KMS-11 (cell line): ENCODE measurements at regions not wholly inside any gene's neighbourhood (a gene's known extent, or its start where the extent isn't known, plus 50 kb on each side); places are given as distances from the start of the nearest gene placed in this dataset.

Experiments
- H2AFZ ChIP-seq: fragments of 200-600 bp; sonication (generic); 2 replicates; pipeline ENCODE4 v1.6.1; 2016; ENCODE audit warnings: antibody characterized with exemption, mixed run types, low read depth
- H3K27ac ChIP-seq: fragments of 200-600 bp; sonication (generic); 2 replicates; pipeline ENCODE4 v1.6.1; 2016; ENCODE audit warnings: mild to moderate bottlenecking, mixed run types
- H3K27me3 ChIP-seq: fragments of 200-600 bp; sonication (generic); 2 replicates; pipeline ENCODE4 v1.6.1; 2017; ENCODE audit warnings: mild to moderate bottlenecking, low read depth, mixed run types, moderate library complexity; ENCODE audit not compliant: insufficient read depth
- H3K36me3 ChIP-seq: fragments of 200-600 bp; sonication (generic); 2 replicates; pipeline ENCODE4 v1.6.1; 2017; ENCODE audit warnings: mild to moderate bottlenecking, mixed run types; ENCODE audit not compliant: insufficient read depth
- H3K4me1 ChIP-seq: fragments of 200-600 bp; sonication (generic); 2 replicates; pipeline ENCODE4 v1.6.1; 2016; ENCODE audit warnings: mild to moderate bottlenecking, low read depth, mixed run types; ENCODE audit not compliant: poor library complexity, severe bottlenecking
- H3K4me2 ChIP-seq: fragments of 200-600 bp; sonication (generic); 2 replicates; pipeline ENCODE4 v1.7.0; 2016; ENCODE audit warnings: mild to moderate bottlenecking, mixed run types
- H3K4me3 ChIP-seq: fragments of 200-600 bp; sonication (generic); IDR thresholded peaks from 2 replicates; pipeline ENCODE4 v1.6.1; 2017; ENCODE audit warnings: low read depth, low read length, mixed read lengths; ENCODE audit not compliant: insufficient read depth
- H3K79me2 ChIP-seq: fragments of 200-600 bp; sonication (generic); 2 replicates; pipeline ENCODE4 v1.6.1; 2016; ENCODE audit warnings: low read depth, mixed run types; ENCODE audit not compliant: insufficient read depth
- H3K9ac ChIP-seq: fragments of 200-600 bp; sonication (generic); 2 replicates; pipeline ENCODE4 v1.6.1; 2016; ENCODE audit warnings: mild to moderate bottlenecking, mixed run types
- H4K20me1 ChIP-seq: fragments of 200-600 bp; sonication (generic); 2 replicates; pipeline ENCODE4 v1.6.1; 2016; ENCODE audit warnings: mild to moderate bottlenecking, mixed run types; ENCODE audit not compliant: insufficient read depth
- TF ChIP-seq, protein P1 (sequence below): fragments of 200-600 bp; sonication (generic); conservative IDR thresholded peaks from 2 replicates; pipeline ENCODE4 v1.6.1; 2017; ENCODE audit warnings: low read depth, mild to moderate bottlenecking, antibody characterized with exemption, low read length, moderate library complexity, mixed read lengths

DNA sequence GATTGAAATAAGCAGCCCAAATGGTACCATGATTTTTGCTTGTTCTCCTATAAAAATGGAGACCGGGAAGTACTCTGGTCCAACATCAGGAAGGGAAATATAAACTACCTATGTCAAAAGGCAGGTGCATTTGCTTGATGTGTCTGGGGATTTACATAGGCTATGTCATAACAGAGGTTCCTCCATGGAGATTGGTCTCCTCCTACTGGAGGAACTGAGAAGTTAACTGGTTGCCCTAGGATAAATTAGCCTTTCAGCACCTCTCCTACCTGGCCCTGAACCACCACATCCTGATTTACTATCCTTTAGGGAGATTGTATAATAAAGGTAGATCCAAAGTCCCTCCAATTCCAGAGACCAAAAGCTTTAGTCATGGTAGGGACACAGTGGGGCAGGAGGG lies 1109.3 kb upstream of the B3GALT2 start:
- Histone ChIP-seq H4K20me1 (no peaks in the 10 kb centered on the region), H3K4me1 (peaks cover 37% of the 10 kb centered on the region), H2AFZ (no peak overlapping the region), H3K4me2 (no peak overlapping the region), H3K27ac (no peak overlapping the region), H3K9ac (no peak overlapping the region), H3K79me2 (no peaks in the 10 kb centered on the region), H3K36me3 (no peaks in the 10 kb centered on the region), H3K27me3 (no peaks in the 10 kb centered on the region), H3K4me3 (no peak overlapping the region)
- TF ChIP-seq, protein P1, sequence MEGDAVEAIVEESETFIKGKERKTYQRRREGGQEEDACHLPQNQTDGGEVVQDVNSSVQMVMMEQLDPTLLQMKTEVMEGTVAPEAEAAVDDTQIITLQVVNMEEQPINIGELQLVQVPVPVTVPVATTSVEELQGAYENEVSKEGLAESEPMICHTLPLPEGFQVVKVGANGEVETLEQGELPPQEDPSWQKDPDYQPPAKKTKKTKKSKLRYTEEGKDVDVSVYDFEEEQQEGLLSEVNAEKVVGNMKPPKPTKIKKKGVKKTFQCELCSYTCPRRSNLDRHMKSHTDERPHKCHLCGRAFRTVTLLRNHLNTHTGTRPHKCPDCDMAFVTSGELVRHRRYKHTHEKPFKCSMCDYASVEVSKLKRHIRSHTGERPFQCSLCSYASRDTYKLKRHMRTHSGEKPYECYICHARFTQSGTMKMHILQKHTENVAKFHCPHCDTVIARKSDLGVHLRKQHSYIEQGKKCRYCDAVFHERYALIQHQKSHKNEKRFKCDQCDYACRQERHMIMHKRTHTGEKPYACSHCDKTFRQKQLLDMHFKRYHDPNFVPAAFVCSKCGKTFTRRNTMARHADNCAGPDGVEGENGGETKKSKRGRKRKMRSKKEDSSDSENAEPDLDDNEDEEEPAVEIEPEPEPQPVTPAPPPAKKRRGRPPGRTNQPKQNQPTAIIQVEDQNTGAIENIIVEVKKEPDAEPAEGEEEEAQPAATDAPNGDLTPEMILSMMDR, result peak; percentile 90

- H3K27ac ChIP-seq, result no peak overlapping the region
- no peak overlapping the region for H3K9ac ChIP-seq
- TF ChIP-seq, protein P1, result no peak
- H3K4me2 ChIP-seq, result no peak overlapping the region
- no peaks in the 10 kb centered on the region for H4K20me1 ChIP-seq
- no peaks in the 10 kb centered on the region for H3K27me3 ChIP-seq
- no peak overlapping the region for H2AFZ ChIP-seq
- H3K79me2 ChIP-seq, result no peaks in the 10 kb centered on the region
- H3K36me3 ChIP-seq, result no peaks in the 10 kb centered on the region
- H3K4me3 ChIP-seq, result no peak overlapping the region
- H3K4me1 ChIP-seq, result peaks cover 52% of the 10 kb centered on the region
Observed at GRCh38 chr1:194293851-194294405, 1107.5 kb upstream of the B3GALT2 start.

DNA sequence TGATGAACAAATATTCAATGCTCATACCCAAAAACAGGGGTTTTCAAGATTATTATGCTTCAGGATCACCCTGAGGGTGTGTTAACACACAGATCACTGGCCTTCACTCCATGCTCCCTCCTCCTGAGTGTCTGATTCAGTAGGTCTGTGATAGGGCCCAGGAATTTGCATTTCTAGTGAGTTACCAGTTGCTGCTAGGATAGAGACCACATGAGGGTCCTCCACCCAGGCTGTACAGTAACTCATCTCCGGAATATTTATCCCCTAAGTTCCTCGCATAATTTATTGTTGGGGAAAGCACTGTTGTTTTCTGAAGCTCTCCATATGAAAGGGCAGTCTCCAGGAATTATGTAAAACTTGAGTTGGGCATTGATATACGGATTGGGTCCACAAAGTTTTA lies 1106.6 kb upstream of the B3GALT2 start:
- Histone ChIP-seq H3K9ac (no peak overlapping the region), H3K27ac (no peak overlapping the region), H3K4me1 (peaks cover 51% of the 10 kb centered on the region), H4K20me1 (no peaks in the 10 kb centered on the region), H3K36me3 (no peaks in the 10 kb centered on the region), H3K27me3 (no peaks in the 10 kb centered on the region), H3K4me3 (no peak overlapping the region), H3K79me2 (no peaks in the 10 kb centered on the region), H3K4me2 (no peak overlapping the region), H2AFZ (no peak overlapping the region)
- TF ChIP-seq, protein P1, result no peak

DNA sequence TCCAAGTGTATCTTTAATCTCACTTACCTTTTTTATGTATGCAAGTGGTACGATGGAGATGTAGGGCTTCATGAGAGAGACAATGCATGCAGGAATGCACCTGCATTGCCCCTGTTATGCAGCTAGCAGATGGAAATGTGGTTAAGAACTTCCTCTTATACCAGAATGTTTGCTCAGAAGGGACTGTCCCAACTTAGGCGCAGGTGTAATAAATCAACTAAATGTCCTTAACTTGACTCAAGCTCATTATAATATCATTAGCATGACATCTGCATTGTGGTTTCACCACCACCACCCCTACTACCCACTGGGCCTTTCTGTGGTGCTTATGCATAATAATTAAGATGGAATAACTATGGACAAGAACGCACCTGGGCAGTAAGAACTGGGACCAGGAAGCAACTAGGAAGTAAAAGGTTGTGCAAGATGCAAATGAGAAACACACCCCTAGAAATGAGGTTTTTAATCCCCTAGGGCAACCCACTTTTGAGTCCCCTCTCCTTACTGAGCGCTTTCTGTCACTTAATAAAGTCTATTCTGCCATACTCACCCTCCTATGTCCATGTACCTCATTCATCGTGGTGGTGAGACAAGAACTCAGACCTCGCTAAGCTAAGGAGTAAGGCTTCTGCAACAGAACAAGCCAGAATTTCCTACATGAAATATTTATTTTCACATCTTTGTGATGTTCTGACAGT lies 1103.3 kb upstream of the B3GALT2 start:
- no peaks in the 10 kb centered on the region for H4K20me1 ChIP-seq

More for the DNA sequence above, 1103.3 kb upstream of the B3GALT2 start:
- H3K27ac ChIP-seq, result no peak overlapping the region
- peak overlapping the region; percentile 22 for H3K4me2 ChIP-seq
- H3K27me3 ChIP-seq, result no peaks in the 10 kb centered on the region
- no peak overlapping the region for H3K9ac ChIP-seq
- H2AFZ ChIP-seq, result no peak overlapping the region
- no peak overlapping the region for H3K4me3 ChIP-seq
- no peaks in the 10 kb centered on the region for H3K79me2 ChIP-seq
- TF ChIP-seq, protein P1, result no peak
- H3K4me1 ChIP-seq, result peaks cover 37% of the 10 kb centered on the region
- no peaks in the 10 kb centered on the region for H3K36me3 ChIP-seq
